ENCODE measurements at regions not wholly inside any gene's neighbourhood (a gene's known extent, or its start where the extent isn't known, plus 50 kb on each side); places are given as distances from the start of the nearest gene placed in this dataset.

DNA sequence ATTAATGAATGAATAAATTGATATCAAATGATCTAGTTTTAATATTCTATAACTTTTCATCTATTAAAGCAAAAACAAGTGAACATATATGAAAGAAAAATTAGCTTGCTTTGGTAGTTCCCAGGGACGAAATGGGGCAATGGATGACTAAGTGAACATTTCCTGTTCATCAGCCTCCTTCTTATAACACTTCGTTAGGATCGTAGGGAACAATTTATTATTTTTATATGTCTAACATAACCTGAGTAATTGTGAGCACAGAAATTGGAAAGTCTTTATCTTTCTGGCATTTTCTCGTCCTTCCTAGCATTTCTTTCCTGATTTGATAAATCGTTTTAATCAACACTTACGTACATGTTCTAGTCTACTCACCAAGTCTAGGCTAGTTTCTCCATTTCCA is 59.1 kb upstream of the PPP1R3C start:
- DNase-seq (ENCODE audit: low spot score) = no peak

DNA sequence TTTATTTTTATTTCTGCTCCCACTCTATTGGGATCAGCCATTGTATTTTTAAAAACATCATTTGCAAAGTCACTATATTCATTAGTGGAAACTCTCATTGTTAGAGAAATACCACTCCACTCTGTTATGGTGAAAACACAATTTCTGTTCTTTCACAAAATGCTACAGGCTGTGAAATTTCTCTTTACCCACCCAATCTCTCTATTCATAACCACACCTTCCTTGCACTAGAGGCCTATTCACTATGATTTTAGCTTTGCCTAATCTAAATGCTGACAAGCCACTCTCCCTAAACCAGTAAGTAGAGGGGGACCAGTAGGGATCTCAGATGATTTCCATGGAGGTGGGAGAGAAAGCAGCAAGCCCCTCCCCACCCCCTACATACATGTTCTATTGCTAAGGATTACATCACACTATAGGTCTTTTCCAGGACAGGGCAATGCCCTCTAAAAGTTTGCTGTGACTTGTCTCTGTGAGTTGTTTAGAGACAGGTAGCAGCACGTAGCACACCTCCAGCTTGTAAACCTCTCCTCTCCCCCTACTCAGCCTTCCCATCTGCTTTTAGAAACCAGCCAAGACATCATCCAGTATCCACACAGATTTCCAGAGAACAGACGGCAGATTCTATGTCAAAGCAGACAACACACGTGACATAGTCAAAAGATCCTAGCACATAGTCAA is 58.3 kb upstream of the PPP1R3C start:
- no peak for DNase-seq (ENCODE audit: low spot score)

DNA sequence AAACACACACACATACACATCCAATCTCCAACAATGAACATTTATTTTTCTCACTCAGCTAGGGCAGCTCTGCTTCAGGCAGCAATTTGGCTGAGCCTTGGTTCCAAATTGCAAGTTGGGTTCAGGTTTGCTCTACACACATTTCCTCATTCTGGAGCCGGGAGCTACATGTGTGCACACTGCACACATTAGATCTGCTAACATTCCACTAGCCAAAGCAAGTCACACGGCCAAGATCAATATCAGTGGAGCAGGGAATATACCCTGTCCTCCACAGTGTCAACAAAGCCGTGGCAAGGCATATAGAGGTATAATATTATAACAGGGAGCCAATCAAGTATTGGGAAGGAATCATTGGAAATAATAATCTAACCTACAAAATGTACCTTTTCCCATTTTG is 57.5 kb upstream of the PPP1R3C start:
- DNase-seq (ENCODE audit: low spot score) = no peak

DNA sequence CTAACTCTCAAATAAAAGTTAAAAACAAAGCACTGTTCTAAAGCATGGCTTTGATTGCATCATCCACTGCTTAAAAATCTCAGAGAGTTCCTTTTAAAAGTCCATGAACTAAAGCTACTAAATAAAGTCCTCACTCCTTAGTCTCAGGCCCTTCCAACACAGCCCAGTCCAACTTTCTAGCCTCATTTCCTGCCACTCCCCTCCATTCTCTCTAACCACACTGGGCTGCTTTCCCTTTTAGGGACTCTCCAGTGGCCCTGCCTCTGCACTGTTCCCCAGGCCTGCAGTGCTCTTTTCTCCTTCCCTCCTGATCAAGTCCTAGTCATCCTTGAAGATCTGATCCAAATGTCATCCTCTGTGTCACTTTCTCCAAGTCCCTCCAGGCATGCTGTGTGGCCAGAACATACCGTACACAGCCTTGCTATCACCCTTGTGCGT is 56.9 kb upstream of the PPP1R3C start:
- peak; percentile 20 for DNase-seq (ENCODE audit: low spot score)

DNA sequence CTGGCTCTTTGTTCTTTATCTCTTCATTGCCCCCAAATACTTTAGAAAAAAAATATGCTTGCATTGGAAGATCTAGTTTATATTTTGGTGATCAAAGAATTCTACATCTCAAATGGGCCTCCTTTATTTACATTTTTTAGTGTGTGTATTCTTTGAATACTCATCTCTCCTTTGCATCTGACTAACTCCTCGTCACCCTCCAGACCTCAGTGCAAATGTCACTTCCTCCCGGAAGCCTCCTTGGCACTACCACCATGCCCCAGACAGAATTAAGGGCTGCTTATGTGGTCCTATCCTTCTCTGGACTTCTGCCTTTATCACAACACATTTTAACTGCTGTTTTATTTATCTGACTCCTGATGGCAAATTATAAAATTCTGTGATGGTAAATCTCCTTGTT is 52.0 kb upstream of the PPP1R3C start:
- DNase-seq (ENCODE audit: low spot score) = no peak

DNA sequence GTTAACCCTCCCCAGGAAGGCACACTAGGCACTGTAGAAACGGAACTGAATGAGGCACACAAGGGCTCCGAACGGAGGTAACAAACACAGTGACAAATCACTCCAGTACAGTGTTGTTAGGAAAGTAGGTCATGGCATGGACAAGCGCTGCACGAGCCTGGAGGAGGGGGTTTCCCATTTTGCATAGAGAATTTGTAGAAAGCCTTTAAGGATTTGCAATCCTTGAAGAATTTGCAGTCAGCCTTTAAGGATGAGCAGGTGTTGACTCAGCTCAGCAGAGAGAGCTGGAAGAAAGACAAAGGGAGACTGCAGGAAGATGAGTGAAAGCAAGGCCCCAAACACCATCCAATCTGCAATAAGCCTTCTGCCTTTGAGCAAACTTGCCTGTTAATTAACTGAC is 51.1 kb upstream of the PPP1R3C start:
- no peak for DNase-seq (ENCODE audit: low spot score)

DNA sequence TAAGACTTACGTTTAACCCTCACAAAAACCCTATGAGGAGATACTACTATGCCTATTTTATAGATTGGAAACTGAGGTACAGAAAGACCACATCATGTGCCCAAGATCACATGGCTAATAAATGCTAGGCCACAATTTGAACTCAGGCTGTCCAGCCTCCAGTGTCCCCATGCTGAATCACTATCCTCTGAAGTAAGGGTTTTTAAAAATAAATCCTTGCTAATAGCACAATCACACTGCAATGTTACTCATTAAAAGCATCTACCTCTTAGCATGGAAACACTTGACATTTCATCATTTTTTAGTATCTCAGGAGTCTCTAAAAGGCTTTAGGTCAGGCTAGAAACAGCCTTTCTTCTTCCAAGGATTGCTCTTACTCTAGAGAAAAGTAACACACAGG is 50.0 kb upstream of the PPP1R3C start:
- no peak for DNase-seq (ENCODE audit: low spot score)

All from H4 (cell line).